ENCODE measurements at regions not wholly inside any gene's neighbourhood (a gene's known extent, or its start where the extent isn't known, plus 50 kb on each side); places are given as distances from the start of the nearest gene placed in this dataset.
A peak's percentile ranks its signal among the peaks of the same experiment; 100 is the strongest.

- H3K27me3 Mint-ChIP-seq (ENCODE audit: low read depth): no peaks in the 10 kb centered on the region
- H3K4me1 Mint-ChIP-seq (ENCODE audit: low read depth): no peaks in the 10 kb centered on the region
- no peaks in the 10 kb centered on the region for H3K9me3 Mint-ChIP-seq
- no peak overlapping the region for H3K27ac Mint-ChIP-seq
- no peaks in the 10 kb centered on the region for H3K36me3 Mint-ChIP-seq (ENCODE audit: low read depth)
- no peak overlapping the region for H3K4me3 Mint-ChIP-seq
Measured at GRCh38 chr7:41147606-41148485, 555.0 kb downstream of the INHBA start.

- Mint-ChIP-seq H3K27me3 (ENCODE audit: low read depth) (no peaks in the 10 kb centered on the region), H3K9me3 (no peaks in the 10 kb centered on the region), H3K27ac (no peak overlapping the region), H3K36me3 (ENCODE audit: low read depth) (no peaks in the 10 kb centered on the region), H3K4me3 (no peak overlapping the region), H3K4me1 (ENCODE audit: low read depth) (no peaks in the 10 kb centered on the region)
Measured at GRCh38 chr7:41146429-41146828, 556.5 kb downstream of the INHBA start.

- H3K27ac Mint-ChIP-seq: no peak overlapping the region
- no peaks in the 10 kb centered on the region for H3K27me3 Mint-ChIP-seq (ENCODE audit: low read depth)
- no peaks in the 10 kb centered on the region for H3K9me3 Mint-ChIP-seq
- H3K4me3 Mint-ChIP-seq: no peak overlapping the region
- no peaks in the 10 kb centered on the region for H3K4me1 Mint-ChIP-seq (ENCODE audit: low read depth)
- no peaks in the 10 kb centered on the region for H3K36me3 Mint-ChIP-seq (ENCODE audit: low read depth)
Measured at GRCh38 chr7:41145656-41146055, 557.2 kb downstream of the INHBA start.

DNA sequence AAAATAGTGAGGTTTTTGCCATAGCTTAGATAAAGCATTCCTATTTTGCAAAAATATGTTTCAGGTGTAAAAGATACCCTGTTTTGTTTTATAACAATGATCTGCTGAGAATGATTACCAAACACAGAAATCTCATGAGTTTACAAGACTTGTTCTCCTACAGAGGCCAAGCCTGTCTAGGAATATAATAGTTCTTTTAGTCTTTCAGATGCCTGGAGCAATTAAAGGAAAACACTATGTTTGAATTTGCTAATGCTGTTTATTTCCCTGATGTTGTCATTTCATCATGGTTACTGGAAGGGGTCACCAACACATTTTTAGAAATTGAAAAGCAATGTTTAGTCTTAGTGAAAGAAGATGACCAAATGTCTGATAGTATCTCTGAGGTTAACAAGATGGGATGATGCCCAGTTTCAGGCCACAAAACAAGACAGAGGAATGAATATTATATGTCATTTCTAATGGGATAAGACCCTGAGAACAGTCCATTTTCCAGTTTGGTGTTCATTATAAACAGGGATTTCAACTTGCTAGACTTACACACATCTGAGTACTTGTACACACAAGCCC lies 559.9 kb downstream of the INHBA start:
- H3K36me3 Mint-ChIP-seq (ENCODE audit: low read depth): no peaks in the 10 kb centered on the region
- no peaks in the 10 kb centered on the region for H3K9me3 Mint-ChIP-seq
- no peak overlapping the region for H3K4me3 Mint-ChIP-seq
- H3K27me3 Mint-ChIP-seq (ENCODE audit: low read depth): no peaks in the 10 kb centered on the region
- no peak overlapping the region for H3K27ac Mint-ChIP-seq
- H3K4me1 Mint-ChIP-seq (ENCODE audit: low read depth): no peaks in the 10 kb centered on the region

GRCh38 chr7:41139789-41140188 lies 563.1 kb downstream of the INHBA start:
- Mint-ChIP-seq H3K27me3 (ENCODE audit: low read depth) (no peaks in the 10 kb centered on the region), H3K9me3 (no peaks in the 10 kb centered on the region), H3K36me3 (ENCODE audit: low read depth) (no peaks in the 10 kb centered on the region), H3K4me1 (ENCODE audit: low read depth) (no peaks in the 10 kb centered on the region), H3K4me3 (no peak overlapping the region), H3K27ac (no peak overlapping the region)

DNA sequence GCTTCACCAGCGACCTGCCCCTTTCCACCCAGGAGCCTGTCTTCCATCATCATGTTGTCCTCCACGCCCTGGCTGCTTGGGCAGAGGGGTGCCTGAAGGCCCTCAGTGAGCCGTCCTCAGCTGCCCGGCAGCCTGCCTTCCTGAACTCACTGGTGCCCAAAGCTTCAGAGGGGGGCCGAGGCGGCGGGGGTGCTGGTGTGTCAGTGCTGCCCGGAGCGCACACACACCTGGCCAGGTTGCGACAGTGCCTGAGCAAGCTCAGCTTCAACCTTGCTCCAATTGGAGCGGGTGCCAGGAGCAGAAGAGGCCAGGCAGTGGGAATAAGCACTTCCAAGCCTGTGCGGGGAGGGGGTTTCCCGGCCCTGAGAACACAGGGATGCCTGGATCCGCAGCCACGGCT lies 566.3 kb downstream of the INHBA start:
- Mint-ChIP-seq H3K4me1 (ENCODE audit: low read depth) (peaks cover 2% of the 10 kb centered on the region), H3K27me3 (ENCODE audit: low read depth) (no peaks in the 10 kb centered on the region), H3K9me3 (no peaks in the 10 kb centered on the region), H3K27ac (no peak overlapping the region), H3K36me3 (ENCODE audit: low read depth) (no peaks in the 10 kb centered on the region), H3K4me3 (no peak overlapping the region)

GRCh38 chr7:41135511-41135910 lies 567.4 kb downstream of the INHBA start:
- Mint-ChIP-seq H3K27me3 (ENCODE audit: low read depth) (no peaks in the 10 kb centered on the region), H3K27ac (no peak overlapping the region), H3K4me1 (ENCODE audit: low read depth) (peaks cover 2% of the 10 kb centered on the region), H3K9me3 (no peaks in the 10 kb centered on the region), H3K36me3 (ENCODE audit: low read depth) (no peaks in the 10 kb centered on the region), H3K4me3 (no peak overlapping the region)

- Mint-ChIP-seq H3K9me3 (no peaks in the 10 kb centered on the region), H3K4me1 (ENCODE audit: low read depth) (peaks cover 2% of the 10 kb centered on the region), H3K4me3 (no peak overlapping the region), H3K27ac (peak overlapping the region; percentile 49), H3K27me3 (ENCODE audit: low read depth) (no peaks in the 10 kb centered on the region), H3K36me3 (ENCODE audit: low read depth) (no peaks in the 10 kb centered on the region)
Measured at GRCh38 chr7:41134300-41135255, 568.3 kb downstream of the INHBA start.

DNA sequence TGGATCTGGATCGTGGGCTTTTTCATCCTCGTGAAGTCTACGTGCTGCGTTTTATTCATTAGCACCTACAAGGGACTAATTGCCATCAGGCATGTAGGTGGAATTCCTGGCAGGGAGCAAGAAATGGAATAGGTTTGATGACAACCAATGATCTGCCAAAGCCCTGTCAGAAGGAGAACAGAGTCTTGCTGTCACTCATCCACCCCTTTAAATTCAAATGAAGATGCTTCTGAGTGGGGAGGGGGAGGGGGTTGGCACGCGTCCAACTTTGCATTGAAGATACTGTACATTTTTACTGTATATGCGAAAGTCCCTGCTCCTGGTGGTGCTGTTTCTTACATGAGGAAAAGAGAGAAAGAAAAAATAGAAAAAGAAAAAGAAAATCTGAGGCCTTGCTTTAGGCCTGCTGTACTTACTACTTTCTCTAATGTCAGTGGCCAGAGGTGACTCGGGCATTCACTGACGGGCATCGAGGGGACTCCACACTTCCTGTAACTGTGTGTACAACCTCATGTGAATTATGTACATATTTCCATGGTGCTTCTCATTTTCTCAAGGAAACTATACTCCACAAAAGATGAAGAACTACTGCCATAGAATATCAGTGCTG lies 569.1 kb downstream of the INHBA start:
- Mint-ChIP-seq H3K27ac (no peak overlapping the region), H3K4me1 (ENCODE audit: low read depth) (peaks cover 2% of the 10 kb centered on the region), H3K4me3 (no peak overlapping the region), H3K27me3 (ENCODE audit: low read depth) (no peaks in the 10 kb centered on the region), H3K9me3 (no peaks in the 10 kb centered on the region), H3K36me3 (ENCODE audit: low read depth) (no peaks in the 10 kb centered on the region)

DNA sequence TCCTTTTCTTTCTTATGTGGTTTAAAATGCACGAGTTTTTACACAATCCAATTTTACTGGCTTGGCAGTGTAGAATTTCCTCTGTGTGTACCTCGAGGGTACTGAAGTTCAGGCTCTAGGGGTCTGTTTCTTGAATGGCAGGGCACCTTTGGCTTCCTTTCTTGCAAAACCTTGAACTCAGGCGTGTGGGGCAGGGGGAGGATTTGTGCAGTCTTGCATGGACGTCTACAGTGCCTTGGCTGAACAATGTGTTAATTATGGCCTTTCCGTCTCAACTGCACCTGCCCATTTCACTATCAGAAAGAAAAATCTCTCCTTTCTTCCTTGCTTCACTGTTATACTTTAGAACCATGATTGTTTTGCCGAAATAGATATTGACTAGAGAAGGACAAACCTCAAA lies 570.9 kb downstream of the INHBA start:
- Mint-ChIP-seq H3K27me3 (ENCODE audit: low read depth) (no peaks in the 10 kb centered on the region), H3K27ac (no peak overlapping the region), H3K4me1 (ENCODE audit: low read depth) (peaks cover 2% of the 10 kb centered on the region), H3K4me3 (no peak overlapping the region), H3K9me3 (no peaks in the 10 kb centered on the region), H3K36me3 (ENCODE audit: low read depth) (no peaks in the 10 kb centered on the region)

DNA sequence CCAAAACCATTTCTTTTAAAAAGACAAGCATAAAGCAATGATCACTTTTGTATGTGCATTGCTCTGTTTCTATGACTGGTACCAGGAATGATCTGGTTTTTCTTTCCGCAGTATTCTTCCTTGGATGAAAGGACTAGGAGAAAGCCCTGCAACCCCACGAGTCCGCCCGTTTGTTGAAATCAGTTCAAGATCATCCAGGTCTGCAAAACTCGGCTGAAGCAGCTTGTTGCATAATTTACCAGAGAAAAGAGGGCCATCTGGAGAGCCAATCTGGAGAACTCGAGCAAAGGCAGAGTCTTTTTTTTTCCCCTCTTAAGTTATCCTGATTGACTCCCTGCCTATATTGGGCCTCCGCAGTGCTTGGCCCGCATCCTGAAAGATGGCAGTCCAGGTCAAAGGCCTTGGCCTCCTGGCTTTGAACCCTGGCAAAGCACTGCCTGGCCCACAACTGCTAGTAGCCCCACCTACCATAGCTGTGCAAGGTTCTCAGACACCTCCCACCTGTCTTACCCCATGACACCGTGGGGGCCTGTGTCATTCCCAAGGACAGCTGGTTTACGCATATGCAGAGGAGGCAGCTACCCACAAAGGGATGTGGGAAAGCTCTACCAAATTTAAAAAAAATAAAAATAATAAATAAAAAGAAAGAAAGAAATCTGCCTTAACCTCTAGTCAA lies 572.2 kb downstream of the INHBA start:
- Mint-ChIP-seq H3K9me3 (no peaks in the 10 kb centered on the region), H3K4me3 (no peak overlapping the region), H3K4me1 (ENCODE audit: low read depth) (peaks cover 2% of the 10 kb centered on the region), H3K36me3 (ENCODE audit: low read depth) (no peaks in the 10 kb centered on the region), H3K27me3 (ENCODE audit: low read depth) (no peaks in the 10 kb centered on the region), H3K27ac (no peak overlapping the region)

GRCh38 chr7:41130086-41130485 lies 572.8 kb downstream of the INHBA start:
- no peak overlapping the region for H3K27ac Mint-ChIP-seq
- peaks cover 2% of the 10 kb centered on the region for H3K4me1 Mint-ChIP-seq (ENCODE audit: low read depth)
- no peaks in the 10 kb centered on the region for H3K9me3 Mint-ChIP-seq
- no peaks in the 10 kb centered on the region for H3K36me3 Mint-ChIP-seq (ENCODE audit: low read depth)
- no peaks in the 10 kb centered on the region for H3K27me3 Mint-ChIP-seq (ENCODE audit: low read depth)
- H3K4me3 Mint-ChIP-seq: no peak overlapping the region

- Mint-ChIP-seq H3K4me1 (ENCODE audit: low read depth) (no peaks in the 10 kb centered on the region), H3K27ac (no peak overlapping the region), H3K9me3 (no peaks in the 10 kb centered on the region), H3K36me3 (ENCODE audit: low read depth) (no peaks in the 10 kb centered on the region), H3K27me3 (ENCODE audit: low read depth) (no peaks in the 10 kb centered on the region), H3K4me3 (no peak overlapping the region)
Measured at GRCh38 chr7:41125343-41125742, 577.5 kb downstream of the INHBA start.
